NCI-H2107 (cell line): ENCODE measurements at regions not wholly inside any gene's neighbourhood (a gene's known extent, or its start where the extent isn't known, plus 50 kb on each side); places are given as distances from the start of the nearest gene placed in this dataset.
A peak's percentile ranks its signal among the peaks of the same experiment; 100 is the strongest.

ENCODE experiments used
- DNase-seq: peaks from one replicate; lab custom pipeline; 2025; lab: John Stamatoyannopoulos, UW

DNA sequence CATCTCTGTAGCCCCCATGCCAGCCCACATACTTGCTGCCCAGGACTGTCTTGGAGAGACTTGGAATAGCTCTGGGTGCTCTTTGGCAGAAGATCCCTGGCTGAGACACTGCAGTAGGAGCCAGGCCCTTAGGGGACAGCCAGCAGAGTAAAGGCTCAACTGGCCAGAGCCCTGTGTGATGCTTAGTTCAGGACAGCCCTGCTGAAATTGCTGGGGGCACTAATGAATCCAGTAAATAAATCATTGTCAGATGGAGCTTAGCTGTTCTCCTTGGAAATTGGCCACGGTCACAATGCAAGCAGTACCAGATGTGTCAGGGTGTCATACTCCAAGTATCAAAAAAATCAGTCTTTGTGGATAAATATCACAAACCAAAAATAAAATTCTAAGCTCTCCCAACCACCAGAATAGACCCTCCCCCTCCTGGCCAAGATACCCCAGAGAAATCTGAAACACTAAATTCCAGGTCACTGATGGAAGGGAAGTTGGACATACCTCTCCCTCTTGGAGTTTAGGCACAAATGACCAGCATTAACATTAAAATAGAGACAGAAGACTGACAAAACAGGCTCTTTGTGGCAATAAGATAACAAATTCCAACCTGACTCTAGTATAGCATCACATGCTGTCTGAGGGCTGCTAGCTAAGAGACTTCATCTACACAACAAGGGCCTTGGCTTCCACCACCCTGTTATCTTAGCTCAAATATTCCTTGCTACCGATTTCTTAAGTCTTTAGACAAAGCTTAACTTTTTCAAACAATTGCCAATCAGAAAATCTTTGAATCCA, 83.2 kb upstream of the DNAH14 start:
- no peak for DNase-seq

GRCh38 chr1:224850446-224850845, 79.0 kb upstream of the DNAH14 start:
- no peak for DNase-seq

DNA sequence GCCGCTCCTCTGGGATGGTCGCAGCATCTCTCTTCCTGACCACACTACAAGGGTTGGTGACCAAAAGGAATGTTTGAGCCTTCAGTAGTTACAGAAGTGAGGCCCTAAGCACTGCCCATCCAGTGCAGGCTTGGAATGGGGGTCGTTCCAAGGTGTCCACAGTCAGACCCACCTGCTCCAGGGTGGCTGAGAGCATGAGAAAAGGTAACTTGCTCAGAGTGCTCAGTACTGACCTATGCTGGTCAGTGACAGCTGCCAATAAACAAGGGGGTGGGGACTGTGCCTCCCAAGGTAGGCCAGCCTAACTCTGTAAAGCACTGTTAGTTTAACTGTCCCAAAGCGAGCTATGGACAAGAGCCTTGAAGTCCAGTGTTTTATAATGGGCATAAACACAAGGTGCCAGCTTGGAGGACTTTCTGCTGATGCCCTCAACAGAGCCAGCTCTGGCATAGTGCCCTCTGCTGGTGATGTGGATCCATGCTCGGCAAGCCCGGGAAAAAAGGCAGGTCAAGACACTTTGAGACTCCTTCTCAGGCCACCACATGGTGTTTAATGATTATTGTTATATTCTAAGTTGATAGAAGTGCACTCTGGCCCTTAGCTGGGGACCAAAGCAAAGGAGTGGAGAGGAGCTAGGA, 78.1 kb upstream of the DNAH14 start:
- DNase-seq = peak; percentile 47

- no peak for DNase-seq
Observed at GRCh38 chr1:224851848-224852261, 77.6 kb upstream of the DNAH14 start.

DNA sequence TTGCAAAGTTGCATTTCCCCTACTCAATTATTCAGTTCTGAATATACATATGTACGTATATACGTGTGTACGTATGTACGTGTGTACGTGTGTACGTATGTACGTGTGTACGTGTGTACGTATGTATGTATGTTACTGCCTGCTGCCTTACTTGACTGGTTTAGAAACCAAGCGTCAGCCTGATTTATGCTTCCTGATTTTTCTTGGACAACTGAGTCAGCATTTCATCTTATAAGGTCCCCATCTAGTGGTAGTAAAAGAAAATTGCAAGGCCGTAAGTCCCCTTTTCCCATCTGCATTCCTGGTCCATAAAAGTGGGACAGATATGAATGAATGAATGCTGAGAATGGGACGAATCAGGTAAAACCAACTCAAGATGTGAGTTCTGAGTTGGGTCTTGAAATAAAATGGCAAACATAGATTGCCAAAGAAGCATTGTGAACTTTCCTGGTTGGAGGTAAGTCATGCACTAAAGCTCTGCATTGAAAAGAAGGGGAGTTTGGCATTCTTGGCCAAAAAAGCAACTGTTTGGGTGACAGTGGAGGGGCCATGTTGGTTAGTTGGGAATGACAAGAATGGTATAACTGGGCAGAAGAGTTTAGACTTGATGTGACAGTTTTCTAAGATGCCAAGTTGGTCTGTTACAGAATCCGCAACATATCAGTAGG, 76.4 kb upstream of the DNAH14 start:
- DNase-seq = no peak

DNA sequence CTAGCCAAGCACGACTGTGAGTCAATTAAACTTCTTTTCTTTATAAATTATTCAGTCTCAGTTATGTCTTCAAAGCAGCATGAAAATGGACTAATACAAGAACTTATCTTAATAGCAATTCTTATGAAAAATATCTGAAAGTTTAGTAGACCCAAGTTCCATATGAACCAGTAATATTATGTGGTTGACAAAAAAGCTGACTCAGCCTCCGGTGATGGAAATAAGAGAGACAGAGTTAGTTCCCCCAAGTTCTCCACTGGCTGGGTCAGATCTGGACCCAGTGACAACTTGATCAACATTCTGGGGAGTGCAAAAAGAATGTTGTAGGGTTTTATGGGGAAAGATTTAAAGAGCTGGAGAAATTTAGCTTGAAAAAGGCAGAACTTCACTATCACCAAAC, 72.5 kb upstream of the DNAH14 start:
- DNase-seq = no peak

GRCh38 chr1:224859651-224860050, 69.8 kb upstream of the DNAH14 start:
- no peak for DNase-seq

- no peak for DNase-seq
Observed at GRCh38 chr1:224860488-224861338, 68.8 kb upstream of the DNAH14 start.

- DNase-seq = no peak
Observed at GRCh38 chr1:224861339-224861716, 68.1 kb upstream of the DNAH14 start.

DNA sequence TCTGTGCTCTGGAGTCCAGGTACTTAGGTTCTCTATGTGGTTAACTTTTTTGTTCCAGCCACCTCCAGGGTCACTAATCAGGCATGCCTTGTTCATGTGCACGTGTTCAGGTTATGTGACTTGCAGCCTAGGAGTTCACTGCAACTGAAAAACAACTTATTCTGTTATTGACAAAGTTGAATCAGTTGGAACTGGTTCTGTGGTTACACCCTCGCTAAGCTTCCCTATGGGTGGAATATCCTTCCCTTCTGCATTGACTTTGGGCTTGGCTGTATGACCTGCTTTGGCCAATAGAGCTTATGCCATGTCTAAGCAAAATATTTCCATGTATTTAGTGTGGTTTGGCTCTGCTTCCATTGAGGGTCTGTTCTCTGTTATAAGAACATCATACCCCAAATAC, 66.0 kb upstream of the DNAH14 start:
- no peak for DNase-seq

DNA sequence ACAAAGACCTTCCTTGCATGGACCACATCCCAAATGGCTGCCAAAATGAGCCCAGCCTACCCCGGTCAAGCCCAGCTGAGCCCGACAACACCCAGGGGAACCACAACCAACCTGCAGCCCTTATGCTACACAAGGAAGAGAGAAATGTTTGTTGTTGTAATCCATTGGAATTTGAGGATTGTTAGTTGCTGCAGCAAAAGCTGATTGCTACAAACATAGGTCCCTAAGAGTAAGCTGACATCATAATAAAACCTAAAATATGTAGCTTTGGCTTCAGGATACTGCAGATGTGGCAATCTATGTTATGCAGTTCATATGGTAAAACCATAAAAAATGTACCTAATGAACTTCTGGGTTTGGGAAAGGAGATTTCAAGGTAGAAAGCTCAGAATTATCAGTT, 65.5 kb upstream of the DNAH14 start:
- DNase-seq = no peak

- no peak for DNase-seq
Observed at GRCh38 chr1:224865510-224865909, 64.0 kb upstream of the DNAH14 start.

DNA sequence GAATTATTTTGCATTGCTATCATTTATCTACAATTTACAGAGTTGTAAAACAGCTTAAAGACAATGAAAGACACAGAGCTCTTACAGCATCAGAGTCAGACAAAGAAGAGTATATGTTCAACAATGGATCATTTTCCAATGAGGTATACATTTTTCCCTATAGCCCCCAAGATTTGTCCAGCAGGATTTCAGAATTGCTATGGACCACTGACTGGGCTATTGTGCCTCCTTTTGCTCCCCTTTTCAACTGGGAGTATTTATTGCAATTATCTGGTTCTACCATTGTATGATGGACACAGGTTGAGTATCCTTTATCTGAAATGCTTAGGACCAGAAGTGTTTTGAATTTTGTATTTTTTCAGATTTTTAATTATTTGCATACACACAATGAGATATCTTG, 62.5 kb upstream of the DNAH14 start:
- DNase-seq = no peak

GRCh38 chr1:224867715-224868114, 61.8 kb upstream of the DNAH14 start:
- no peak for DNase-seq

GRCh38 chr1:224872832-224873433, 56.5 kb upstream of the DNAH14 start:
- no peak for DNase-seq

DNA sequence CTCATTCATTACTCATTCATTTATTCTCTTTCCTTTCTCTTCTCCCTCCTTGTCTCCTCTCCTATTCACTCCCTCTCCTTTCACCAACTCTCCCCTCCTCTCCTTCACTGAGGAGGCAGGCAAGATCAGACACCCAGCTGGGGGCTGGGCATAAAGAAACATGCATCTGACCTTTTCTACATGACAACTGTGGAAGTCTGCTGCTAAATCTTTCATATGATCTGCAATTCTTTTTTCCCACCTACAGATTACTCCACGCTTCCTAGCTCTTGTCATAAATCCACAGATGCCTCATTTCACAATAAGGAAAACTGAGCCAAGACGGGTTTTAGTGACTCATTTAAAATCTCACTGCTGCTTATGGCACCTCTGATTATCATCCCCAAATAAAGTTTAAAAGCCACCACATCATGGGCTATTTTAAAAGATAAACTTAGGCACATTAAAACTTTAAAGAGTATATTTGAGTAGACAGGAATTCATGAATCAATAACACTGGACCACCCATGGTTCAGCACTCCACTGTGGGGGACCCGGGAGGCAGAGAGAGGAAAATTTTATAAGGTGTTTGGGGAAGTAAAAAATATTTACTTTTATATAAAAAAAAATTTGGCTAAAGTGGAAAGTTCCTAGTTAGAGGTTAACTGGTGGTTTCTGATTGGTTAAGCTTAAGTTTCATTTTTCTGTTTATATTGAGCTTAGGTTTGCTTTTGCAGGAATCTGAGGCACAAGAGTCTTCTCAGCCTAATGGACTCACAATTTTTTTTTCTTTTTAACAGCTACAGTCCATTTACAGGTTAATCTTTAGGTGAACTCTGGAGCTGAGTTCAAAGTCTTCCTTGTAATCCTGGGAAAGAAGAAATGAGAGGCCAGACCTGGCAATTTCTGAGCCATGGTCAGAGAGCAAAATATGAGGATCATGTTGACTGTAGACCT, 55.8 kb upstream of the DNAH14 start:
- DNase-seq = no peak

GRCh38 chr1:224874775-224875174, 54.7 kb upstream of the DNAH14 start:
- no peak for DNase-seq

- DNase-seq = no peak
Observed at GRCh38 chr1:224879162-224879803, 50.2 kb upstream of the DNAH14 start.
